GM12891 (cell line): ENCODE measurements at regions not wholly inside any gene's neighbourhood (a gene's known extent, or its start where the extent isn't known, plus 50 kb on each side); places are given as distances from the start of the nearest gene placed in this dataset.

Experiments
- DNase-seq: peaks from one replicate; pipeline ENCODE4 v3.0.0; 2011; ENCODE audit warnings: low spot score; ENCODE audit not compliant: insufficient read length
- FAIRE-seq: peaks from 2 replicates; lab custom pipeline; 2011; peaks lifted over from hg19 to GRCh38; lab: Jason Lieb, UNC
- PAX5 ChIP-seq: IDR thresholded peaks from 2 replicates; pipeline ENCODE4 v1.6.1; 2011; ENCODE audit warnings: low read length, moderate library complexity, mild to moderate bottlenecking; ENCODE audit not compliant: insufficient read depth, severe bottlenecking
- POLR2A ChIP-seq: IDR thresholded peaks from 2 replicates; pipeline ENCODE4 v1.6.1; 2011; ENCODE audit warnings: low read depth, low read length, control low read depth
- POLR2AphosphoS5 ChIP-seq: IDR thresholded peaks from 2 replicates; pipeline ENCODE4 v1.6.1; 2011; ENCODE audit warnings: low read depth, low read length, control low read depth
- POU2F2 ChIP-seq: IDR thresholded peaks from 2 replicates; pipeline ENCODE4 v1.6.1; 2011; ENCODE audit warnings: low read depth, mild to moderate bottlenecking, control low read depth, low read length, moderate library complexity
- SPI1 ChIP-seq: IDR thresholded peaks from 2 replicates; pipeline ENCODE4 v1.6.1; 2011; ENCODE audit warnings: low read depth, low read length, control low read depth
- TAF1 ChIP-seq: IDR thresholded peaks from 2 replicates; pipeline ENCODE4 v1.6.1; 2011; ENCODE audit warnings: low read depth, low read length, control low read depth

GRCh38 chr2:6471419-6471818 is 394.3 kb downstream of the CMPK2 start:
- FAIRE-seq, result peak; percentile 59
- DNase-seq, result no peak
- TF ChIP-seq TAF1 (no peak), PAX5 (no peak), POLR2A (no peak), POLR2AphosphoS5 (no peak)

GRCh38 chr2:6474161-6475140 is 391.3 kb downstream of the CMPK2 start:
- FAIRE-seq (peak; percentile 84), DNase-seq (no peak)
- TF ChIP-seq POLR2A, result no peak

GRCh38 chr2:6475155-6475940 is 390.4 kb downstream of the CMPK2 start:
- DNase-seq (peak; percentile 16), FAIRE-seq (peak; percentile 88)
- TF ChIP-seq SPI1 (no peak), PAX5 (no peak), POU2F2 (no peak), POLR2A (no peak), POLR2AphosphoS5 (no peak), TAF1 (no peak)

GRCh38 chr2:6480514-6480913 is 385.2 kb downstream of the CMPK2 start:
- TF ChIP-seq POLR2AphosphoS5 (no peak), PAX5 (no peak), TAF1 (no peak), SPI1 (no peak), POU2F2 (no peak), POLR2A (no peak)
- no peak for FAIRE-seq
- DNase-seq, result no peak

GRCh38 chr2:6482256-6482655 is 383.5 kb downstream of the CMPK2 start:
- TF ChIP-seq POLR2A, result no peak
- TF ChIP-seq TAF1, result no peak
- TF ChIP-seq POU2F2, result no peak
- FAIRE-seq, result no peak
- DNase-seq, result no peak

- TF ChIP-seq TAF1 (no peak), POLR2A (no peak), PAX5 (no peak), POLR2AphosphoS5 (no peak), SPI1 (no peak), POU2F2 (no peak)
- FAIRE-seq, result no peak
- no peak for DNase-seq
Observed at GRCh38 chr2:6487765-6488164, 377.9 kb downstream of the CMPK2 start.

- DNase-seq (no peak), FAIRE-seq (no peak)
- no peak for TF ChIP-seq POLR2A
- TF ChIP-seq SPI1, result no peak
- TF ChIP-seq POLR2AphosphoS5, result no peak
- no peak for TF ChIP-seq TAF1
- no peak for TF ChIP-seq POU2F2
- no peak for TF ChIP-seq PAX5
Observed at GRCh38 chr2:6492573-6492972, 373.1 kb downstream of the CMPK2 start.

- no peak for FAIRE-seq
- DNase-seq, result no peak
- no peak for TF ChIP-seq POLR2A
- TF ChIP-seq POLR2AphosphoS5, result no peak
- no peak for TF ChIP-seq POU2F2
- no peak for TF ChIP-seq TAF1
Observed at GRCh38 chr2:6493266-6493665, 372.4 kb downstream of the CMPK2 start.

- FAIRE-seq, result no peak
- TF ChIP-seq POU2F2 (no peak), TAF1 (no peak), POLR2A (no peak), PAX5 (no peak), POLR2AphosphoS5 (no peak), SPI1 (no peak)
- no peak for DNase-seq
Observed at GRCh38 chr2:6493669-6494068, 372.0 kb downstream of the CMPK2 start.

GRCh38 chr2:6495466-6495865 is 370.2 kb downstream of the CMPK2 start:
- TF ChIP-seq POLR2A, result no peak
- no peak for TF ChIP-seq SPI1
- no peak for TF ChIP-seq POU2F2
- no peak for TF ChIP-seq POLR2AphosphoS5
- no peak for TF ChIP-seq TAF1
- no peak for TF ChIP-seq PAX5
- DNase-seq (no peak), FAIRE-seq (no peak)
